PC-3 (cell line): ENCODE measurements at regions not wholly inside any gene's neighbourhood (a gene's known extent, or its start where the extent isn't known, plus 50 kb on each side); places are given as distances from the start of the nearest gene placed in this dataset.
"Not testable (repeated sequence)": the region's sequence is repeated elsewhere in the genome, so short reads cannot be mapped to it uniquely, and the experiment has no call there.

Source experiments
- ATAC-seq: fragments of 200-7000 bp; cut with Tn5 transposase; 2 replicates; pipeline ENCODE4 v1.9.1; 2020; ENCODE audit warnings: mild to moderate bottlenecking, moderate library complexity
- BruUV-seq: library from RNA; stranded (reverse); fragments of 400-500 nt; replicated peaks from 2 replicates; lab custom pipeline; 2021; lab: Mats Ljungman, UMichigan
- CTCF ChIA-PET: fragments of 300-600 bp; sonication (Branson Sonifier 250); formaldehyde crosslinking; loops from one replicate; lab custom pipeline; 2022; ENCODE audit warnings: antibody characterized with exemption; lab: Charles Lee
- POLR2A ChIA-PET: fragments of 300-600 bp; sonication (Branson Sonifier 250); formaldehyde crosslinking; loops from one replicate; lab custom pipeline; 2022; ENCODE audit warnings: antibody characterized with exemption; ENCODE audit not compliant: unreplicated experiment; lab: Charles Lee
- DNase-seq: peaks from one replicate; pipeline ENCODE4 v3.0.0-alpha.2; 2015
- H2AFZ ChIP-seq: fragments of 300-600 bp; sonication (generic); 2 replicates; pipeline ENCODE4 v1.6.0; 2016; ENCODE audit warnings: antibody characterized with exemption, low read length
- H3F3A ChIP-seq: fragments of 300-600 bp; sonication (generic); one replicate; pipeline ENCODE4 v1.6.0; 2017; ENCODE audit warnings: antibody characterized with exemption, low read length, control low read depth, mild to moderate bottlenecking; ENCODE audit not compliant: unreplicated experiment
- H3K27ac ChIP-seq: fragments of 300-600 bp; sonication (generic); 2 replicates; pipeline ENCODE4 v1.5.1; 2016; ENCODE audit warnings: mild to moderate bottlenecking, low read length
- H3K27me3 ChIP-seq: fragments of 300-600 bp; sonication (generic); 2 replicates; pipeline ENCODE4 v1.6.1; 2016; ENCODE audit warnings: low read length, mixed read lengths
- H3K36me3 ChIP-seq: fragments of 300-600 bp; sonication (generic); 2 replicates; pipeline ENCODE4 v1.6.1; 2016; ENCODE audit warnings: low read depth, mixed run types, low read length, mixed read lengths
- H3K4me1 ChIP-seq: fragments of 300-600 bp; sonication (generic); 2 replicates; pipeline ENCODE4 v1.5.1; 2016; ENCODE audit warnings: low read length; ENCODE audit not compliant: insufficient read depth
- H3K4me2 ChIP-seq: fragments of 300-600 bp; sonication (generic); 2 replicates; pipeline ENCODE4 v1.6.0; 2016; ENCODE audit warnings: low read length
- H3K4me3 ChIP-seq: fragments of 300-600 bp; sonication (generic); 2 replicates; pipeline ENCODE4 v1.5.1; 2016; ENCODE audit warnings: mild to moderate bottlenecking, low read length, mixed read lengths
- H3K79me2 ChIP-seq: fragments of 300-600 bp; sonication (generic); 2 replicates; pipeline ENCODE4 v1.6.1; 2017; ENCODE audit warnings: low read length, mixed read lengths
- H3K9ac ChIP-seq: fragments of 300-600 bp; sonication (generic); 2 replicates; pipeline ENCODE4 v1.6.0; 2016; ENCODE audit warnings: mild to moderate bottlenecking, low read length
- H3K9me2 ChIP-seq: fragments of 300-600 bp; sonication (generic); replicated peaks from 2 replicates; pipeline ENCODE4 v1.6.1; 2016; ENCODE audit warnings: mixed run types, low read length, mixed read lengths
- H3K9me3 ChIP-seq: fragments of 300-600 bp; sonication (generic); 2 replicates; pipeline ENCODE4 v1.6.1; 2016; ENCODE audit warnings: low read length, mixed read lengths
- H4K20me1 ChIP-seq: fragments of 300-600 bp; sonication (generic); 2 replicates; pipeline ENCODE4 v1.6.1; 2016; ENCODE audit warnings: low read length, mixed read lengths
- CTCF ChIP-seq: fragments of 300-600 bp; sonication (generic); conservative IDR thresholded peaks from 2 replicates; pipeline ENCODE4 v1.5.1; 2017; ENCODE audit warnings: antibody characterized with exemption, low read depth, mild to moderate bottlenecking, low read length
- EZH2 ChIP-seq: fragments of 300-600 bp; sonication (generic); IDR thresholded peaks from one replicate; pipeline ENCODE4 v1.6.1; 2017; ENCODE audit warnings: antibody characterized with exemption, mild to moderate bottlenecking, low read length; ENCODE audit not compliant: unreplicated experiment
- EZH2phosphoT487 ChIP-seq: fragments of 300-600 bp; sonication (generic); IDR thresholded peaks from 2 replicates; pipeline ENCODE4 v1.6.1; 2018; ENCODE audit warnings: mild to moderate bottlenecking, antibody characterized with exemption, low read length, borderline replicate concordance
- intact Hi-C: fragments of 100-400 bp; cut with micrococcal nuclease; formaldehyde crosslinking; loops from 2 replicates; pipeline ENCODE4 v1.9.0; 2023

- no peaks in the 10 kb centered on the region for H3K27me3 ChIP-seq
- no peaks in the 10 kb centered on the region for H3K9me3 ChIP-seq
- DNase-seq (no peak), ATAC-seq (peak; percentile 63)
- no TSS peak for BruUV-seq
- no peaks in the 10 kb centered on the region for H3F3A ChIP-seq
- no peaks in the 10 kb centered on the region for H3K36me3 ChIP-seq
- H3K9me2 ChIP-seq: no peaks in the 10 kb centered on the region
- H3K27ac ChIP-seq: no peak overlapping the region
- H3K79me2 ChIP-seq: no peaks in the 10 kb centered on the region
- H3K4me3 ChIP-seq: no peak overlapping the region
- no peak overlapping the region for H3K4me2 ChIP-seq
- H3K4me1 ChIP-seq: peaks cover 14% of the 10 kb centered on the region; the same call in 1 of the 2 replicates
- ChIA-PET POLR2A (interaction anchor here (0.7 kb wide), 1 partner anchor 130 kb away, joined by 3 read pairs; no protein-coding TSS in a partner anchor), CTCF (interaction anchor here (0.6 to 1.3 kb wide), 2 partner anchors 105 to 191 kb away, joined by 4 to 6 read pairs; no protein-coding TSS in a partner anchor)
- peak overlapping the region; percentile 29; the same call in 1 of the 2 replicates for H2AFZ ChIP-seq
- H3K9ac ChIP-seq: no peak overlapping the region
- intact Hi-C loops: no loop called here
- TF ChIP-seq EZH2 (no peak), CTCF (no peak), EZH2phosphoT487 (no peak)
- H4K20me1 ChIP-seq: no peaks in the 10 kb centered on the region
These were observed 557.7 kb upstream of the CHAC2 start for GRCh38 chr2:53209679-53210458.

- TF ChIP-seq EZH2phosphoT487 (no peak), EZH2 (no peak), CTCF (no peak)
- H4K20me1 ChIP-seq: no peaks in the 10 kb centered on the region
- ChIA-PET CTCF (no interaction called here), POLR2A (no interaction called here)
- no peaks in the 10 kb centered on the region for H3K9me2 ChIP-seq
- no peak overlapping the region for H3K27ac ChIP-seq
- H3K27me3 ChIP-seq: no peaks in the 10 kb centered on the region
- no peaks in the 10 kb centered on the region for H3K79me2 ChIP-seq
- BruUV-seq: no TSS peak
- DNase-seq (no peak), ATAC-seq (no peak)
- H3K4me2 ChIP-seq: no peak overlapping the region
- peaks cover 14% of the 10 kb centered on the region; the same call in 1 of the 2 replicates for H3K4me1 ChIP-seq
- H3K36me3 ChIP-seq: no peaks in the 10 kb centered on the region
- H3K9me3 ChIP-seq: no peaks in the 10 kb centered on the region
- H3K9ac ChIP-seq: no peak overlapping the region
- H2AFZ ChIP-seq: no peak overlapping the region
- no peak overlapping the region for H3K4me3 ChIP-seq
- no peaks in the 10 kb centered on the region for H3F3A ChIP-seq
- intact Hi-C loops: no loop called here
These were observed 558.8 kb upstream of the CHAC2 start for GRCh38 chr2:53208815-53209214.

- H3K9me2 ChIP-seq, H3K36me3 ChIP-seq, H3K9ac ChIP-seq, H3F3A ChIP-seq, intact Hi-C loops, H3K4me3 ChIP-seq, H2AFZ ChIP-seq, DNase-seq, H3K9me3 ChIP-seq, CTCF ChIA-PET, H4K20me1 ChIP-seq, POLR2A ChIA-PET, H3K79me2 ChIP-seq, H3K4me2 ChIP-seq, ATAC-seq, H3K27ac ChIP-seq, H3K27me3 ChIP-seq, BruUV-seq: not testable (repeated sequence)
- H3K4me1 ChIP-seq: peaks cover 26% of the 10 kb centered on the region
These were observed 561.4 kb upstream of the CHAC2 start for GRCh38 chr2:53206226-53206625.
